ENCODE measurements at regions not wholly inside any gene's neighbourhood (a gene's known extent, or its start where the extent isn't known, plus 50 kb on each side); places are given as distances from the start of the nearest gene placed in this dataset.
A peak's percentile ranks its signal among the peaks of the same experiment; 100 is the strongest.
"Not testable (repeated sequence)": the region's sequence is repeated elsewhere in the genome, so short reads cannot be mapped to it uniquely, and the experiment has no call there.

DNA sequence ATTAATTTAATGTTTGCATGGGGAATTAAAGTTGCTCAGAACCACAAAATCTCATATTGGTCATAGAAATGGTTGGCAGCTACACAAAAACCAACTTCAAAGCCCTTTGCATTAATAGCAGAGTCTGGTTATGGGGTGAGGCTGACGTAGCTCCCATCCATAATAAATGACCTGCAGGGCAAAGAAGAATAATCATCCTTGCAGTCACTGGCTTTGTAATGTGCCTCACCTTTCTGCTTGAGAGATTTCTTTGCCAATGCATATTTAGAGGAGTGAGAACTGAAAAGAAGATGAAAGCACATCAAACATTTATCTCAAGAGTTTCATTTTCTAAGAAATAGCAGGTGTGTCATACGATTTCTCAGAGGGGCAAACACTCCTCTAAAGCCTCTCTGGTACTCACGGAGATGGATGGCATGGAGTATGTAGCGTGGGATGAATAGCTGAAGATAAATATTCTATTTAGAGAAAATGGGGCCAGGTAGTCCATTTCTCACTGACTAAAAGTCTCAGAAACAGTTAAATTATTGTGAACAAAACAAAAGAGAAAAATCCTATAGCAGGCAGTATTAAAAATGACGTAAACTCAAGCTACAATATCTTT lies 1491.9 kb downstream of the FAM181B start:
- peak; percentile 25 for DNase-seq

DNA sequence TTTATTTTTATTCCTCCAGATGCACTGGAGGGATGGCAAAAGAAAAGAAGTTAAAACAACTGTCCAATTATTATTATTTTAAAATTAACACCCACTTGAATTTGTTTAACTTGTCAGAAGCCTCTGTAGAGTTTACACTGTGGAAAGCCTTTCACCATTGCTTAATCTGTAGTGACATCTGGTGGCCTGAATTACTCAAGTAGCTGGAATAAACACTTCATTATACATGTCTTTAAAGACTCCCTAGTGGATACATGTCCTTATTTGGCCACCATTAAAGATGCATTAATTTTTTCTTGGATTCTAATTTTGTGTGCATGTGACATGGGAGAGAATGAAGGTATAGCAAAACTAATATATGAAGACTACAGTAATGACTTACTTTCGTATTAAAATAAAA lies 1496.5 kb downstream of the FAM181B start:
- DNase-seq: peak; percentile 53

DNA sequence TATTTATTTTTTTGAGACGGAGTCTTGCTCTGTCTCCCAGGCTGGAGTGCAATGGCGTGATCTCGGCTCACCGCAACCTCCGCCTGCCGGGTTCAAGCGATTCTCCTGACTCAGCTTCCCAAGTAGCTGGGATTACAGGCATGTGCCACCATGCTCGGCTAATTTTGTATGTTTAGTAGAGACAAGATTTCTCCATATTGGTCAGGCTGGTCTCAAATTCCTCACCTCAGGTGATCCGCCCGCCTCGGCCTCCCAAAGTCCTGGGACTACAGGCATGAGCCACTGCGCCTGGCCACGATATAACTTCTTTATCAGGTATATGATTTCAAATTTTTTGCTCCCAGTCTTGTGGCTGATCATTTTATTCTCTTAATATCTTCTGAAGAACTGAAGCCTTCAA lies 1506.3 kb downstream of the FAM181B start:
- DNase-seq: not testable (repeated sequence)

DNA sequence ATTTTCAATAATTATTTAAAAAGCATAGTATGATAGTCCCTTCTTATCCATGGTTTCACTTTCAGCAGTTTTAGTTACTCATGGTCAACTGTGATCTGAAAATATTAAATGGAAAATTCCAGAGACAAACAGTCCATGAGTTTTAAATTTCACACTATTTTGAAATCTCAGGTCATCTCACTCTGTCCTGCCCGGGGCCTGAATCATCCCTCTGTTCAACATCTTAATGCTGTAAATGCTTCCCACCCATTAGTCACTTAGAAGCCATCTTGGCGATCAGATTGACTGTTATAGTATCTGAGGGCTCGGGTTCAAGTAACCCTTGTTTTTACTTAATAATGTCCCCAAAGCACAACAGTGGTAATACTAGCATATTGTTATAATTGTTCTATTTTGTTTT lies 1509.3 kb downstream of the FAM181B start:
- DNase-seq: no peak

DNA sequence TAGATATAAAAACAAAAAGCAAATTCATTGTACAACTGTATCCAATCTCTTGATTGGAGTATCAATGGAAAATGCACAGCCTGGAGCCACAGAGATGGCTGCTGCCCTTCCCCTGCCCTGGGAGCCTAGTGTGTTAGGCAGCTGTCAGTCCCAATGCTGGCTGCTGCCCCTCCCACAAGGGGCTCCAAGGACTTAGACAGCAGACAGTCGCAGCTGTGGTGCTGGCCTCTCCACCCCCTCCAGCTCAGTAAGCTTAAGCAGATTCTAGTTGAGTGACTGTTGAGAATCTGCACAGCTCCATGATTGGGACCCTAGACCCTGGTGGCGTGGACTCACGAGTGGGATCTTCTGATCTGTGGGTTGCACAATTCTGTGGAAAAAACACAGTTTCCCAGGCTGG lies 1511.2 kb downstream of the FAM181B start:
- peak; percentile 3 for DNase-seq

DNA sequence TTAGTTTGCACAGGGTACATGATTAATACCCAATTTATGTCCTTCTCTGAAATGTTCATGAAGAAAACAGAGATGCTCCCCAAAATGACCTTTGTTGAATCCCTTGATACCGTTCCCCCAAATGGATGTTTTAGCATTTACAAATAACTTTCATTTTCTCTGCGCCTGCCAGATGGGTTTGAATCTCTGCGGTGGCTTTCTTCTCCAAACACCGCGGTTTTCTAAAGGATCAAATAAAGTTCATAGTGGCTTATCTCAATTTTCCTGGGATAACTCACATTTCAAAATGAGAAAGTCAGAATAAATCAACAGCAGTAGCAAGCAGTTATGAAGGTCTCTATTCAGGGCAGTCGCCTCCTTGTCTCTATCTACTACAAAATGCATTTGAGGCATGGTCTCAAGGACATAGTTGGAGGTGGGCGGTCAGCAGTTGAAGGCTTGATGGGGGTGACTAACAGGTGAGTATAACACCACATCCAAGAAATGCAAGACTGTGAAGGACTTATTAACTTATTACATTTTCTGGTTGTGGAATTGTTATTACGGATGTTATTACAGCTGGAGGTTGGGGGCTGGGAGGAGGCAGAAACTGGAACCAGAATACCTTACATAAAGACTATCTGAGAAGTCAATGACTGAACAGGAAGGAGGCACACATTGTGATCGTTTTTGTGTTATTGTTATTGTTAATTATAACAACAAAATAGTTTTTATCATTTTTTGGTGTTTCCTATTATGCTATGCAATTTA lies 1513.3 kb downstream of the FAM181B start:
- no peak for DNase-seq

DNA sequence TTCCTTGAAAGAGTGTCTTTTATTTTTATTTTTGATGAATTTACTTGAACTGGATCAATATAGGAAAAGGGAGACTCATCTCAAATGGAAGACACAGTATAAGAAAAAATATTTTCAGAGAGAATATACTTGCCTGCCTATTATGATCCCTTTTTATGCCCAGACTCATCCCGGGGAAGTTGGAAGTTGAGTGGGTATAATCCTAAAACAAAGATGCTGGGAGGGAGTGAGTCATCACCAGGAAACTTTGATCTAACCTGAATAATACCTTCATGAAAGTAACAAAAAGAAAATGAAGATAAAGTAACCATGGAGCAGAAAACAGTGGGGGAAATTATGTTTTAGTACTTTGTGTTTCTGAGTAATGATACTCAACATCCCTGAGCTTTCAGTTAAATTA lies 1514.0 kb downstream of the FAM181B start:
- no peak for DNase-seq

DNA sequence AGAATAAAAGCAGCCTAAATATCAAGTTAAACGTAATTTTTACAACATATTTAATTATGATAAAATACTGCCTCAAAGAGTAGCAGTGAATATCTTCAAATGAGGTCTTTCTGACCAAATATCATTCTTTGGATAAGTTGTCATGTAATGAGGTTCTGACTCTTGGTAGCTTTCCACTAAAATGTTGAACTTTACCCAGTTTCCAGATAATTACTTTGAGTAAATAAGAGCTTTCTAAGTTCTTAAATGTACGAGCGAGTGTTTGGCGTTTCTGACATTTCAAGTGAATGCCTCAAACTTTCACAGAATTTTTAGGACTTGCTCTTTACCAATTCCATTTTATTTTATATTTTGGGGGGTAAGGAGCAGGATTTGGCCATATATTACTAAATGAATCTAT lies 1515.2 kb downstream of the FAM181B start:
- no peak for DNase-seq

DNA sequence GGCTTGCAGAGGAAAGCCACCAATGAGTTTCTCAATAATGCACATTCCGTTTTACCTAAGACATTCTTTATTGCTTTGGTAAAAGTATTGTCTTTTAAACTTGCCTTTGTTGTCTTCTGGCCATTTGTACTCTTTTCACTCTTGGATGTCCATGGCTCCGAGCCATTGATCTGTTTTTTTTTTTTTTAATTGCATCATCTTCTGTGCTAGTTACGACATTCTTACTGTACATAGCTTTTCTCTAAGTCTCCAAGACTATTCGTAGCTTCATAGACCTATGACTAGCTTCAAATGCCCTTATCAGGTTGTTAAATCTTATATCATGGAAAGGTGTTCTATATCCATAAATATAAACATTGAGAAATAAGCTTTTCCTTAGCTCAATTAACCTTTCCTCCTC lies 1522.6 kb downstream of the FAM181B start:
- DNase-seq: no peak

DNA sequence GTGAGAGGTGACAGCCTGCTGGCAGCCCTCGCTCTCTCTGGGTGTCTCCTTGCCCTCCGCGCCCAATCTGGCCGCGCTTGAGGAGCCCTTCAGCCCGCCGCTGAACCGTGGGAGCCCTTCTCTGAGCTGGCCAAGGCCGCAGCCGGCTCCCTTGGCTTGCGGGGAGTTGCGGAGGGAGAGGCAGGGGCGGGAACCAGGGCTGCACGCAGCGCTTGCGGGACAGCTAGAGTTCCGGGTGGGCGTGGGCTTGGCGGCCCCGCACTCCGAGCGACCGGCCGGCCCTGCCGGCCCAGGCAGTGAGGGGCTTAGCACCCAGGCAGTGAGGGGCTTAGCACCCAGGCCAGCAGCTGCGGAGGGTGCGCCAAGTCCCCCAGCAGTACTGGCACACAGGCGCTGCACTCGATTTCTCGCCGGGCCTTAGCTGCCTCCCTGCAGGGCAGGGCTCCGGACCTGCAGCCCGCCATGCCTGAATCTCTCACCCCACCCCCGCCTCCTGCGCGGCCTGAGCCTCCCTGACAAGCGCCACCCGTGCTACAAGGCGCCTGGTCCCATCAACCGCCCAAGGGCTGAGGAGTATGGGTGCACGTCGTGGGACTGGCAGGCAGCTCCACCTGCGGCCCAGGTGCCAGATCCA lies 1526.1 kb downstream of the FAM181B start:
- no peak for DNase-seq

DNA sequence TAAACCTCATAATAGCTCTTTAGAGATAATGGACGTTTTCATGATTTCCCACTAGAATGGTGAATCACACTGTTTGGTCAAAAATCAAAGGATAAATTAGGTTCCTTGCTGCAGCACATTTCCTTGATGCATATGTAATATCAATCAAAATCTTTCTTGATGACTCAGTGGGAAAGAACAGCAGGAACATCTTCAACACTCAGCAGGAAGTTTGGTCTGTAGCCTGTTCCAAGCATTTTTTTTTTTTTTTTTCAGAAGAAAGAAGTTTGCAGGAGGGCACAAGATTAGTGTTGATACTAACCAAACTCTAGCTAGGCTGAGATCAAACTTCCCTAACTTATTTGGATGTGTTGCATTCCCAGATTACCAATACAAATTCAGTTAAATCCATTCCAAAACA lies 1529.8 kb downstream of the FAM181B start:
- DNase-seq: no peak

DNA sequence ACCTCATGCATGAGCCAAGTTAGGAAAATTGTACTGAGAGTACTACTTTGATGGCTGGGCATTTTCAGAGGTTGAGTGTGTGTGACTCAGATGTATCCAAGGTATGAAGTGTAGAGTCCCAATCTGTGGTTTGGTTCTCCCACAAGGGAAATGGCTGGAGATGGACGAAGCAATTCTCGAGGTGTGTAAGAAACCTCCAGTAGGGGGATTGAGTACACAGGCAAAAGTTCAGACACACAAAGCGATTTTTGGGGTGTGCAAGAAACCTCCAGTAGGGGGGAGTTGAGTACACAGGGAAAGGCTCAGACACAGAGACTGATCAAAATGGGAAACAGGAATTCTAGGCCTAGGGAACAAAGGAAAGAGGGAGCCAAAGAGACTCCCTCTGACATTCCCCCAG lies 1536.3 kb downstream of the FAM181B start:
- DNase-seq: no peak

DNA sequence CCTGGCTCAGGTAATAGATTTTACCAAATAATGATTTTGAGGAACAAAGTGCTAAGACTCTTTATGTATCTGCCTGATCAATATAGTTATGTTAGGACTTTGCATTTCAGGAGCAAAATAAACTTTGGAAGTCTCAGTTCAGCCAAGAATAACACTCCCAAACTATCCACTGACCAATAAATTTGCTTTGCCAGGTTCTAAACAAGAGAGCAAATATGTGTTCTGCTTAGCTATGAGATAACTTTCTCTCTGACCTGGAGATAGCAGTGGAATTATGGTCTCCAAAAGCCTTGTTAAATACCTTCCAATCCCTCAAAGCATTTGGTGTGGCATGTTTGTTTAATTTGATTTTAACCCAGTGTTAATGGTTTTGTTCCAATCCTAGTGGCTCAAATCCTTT lies 1541.1 kb downstream of the FAM181B start:
- no peak for DNase-seq

DNA sequence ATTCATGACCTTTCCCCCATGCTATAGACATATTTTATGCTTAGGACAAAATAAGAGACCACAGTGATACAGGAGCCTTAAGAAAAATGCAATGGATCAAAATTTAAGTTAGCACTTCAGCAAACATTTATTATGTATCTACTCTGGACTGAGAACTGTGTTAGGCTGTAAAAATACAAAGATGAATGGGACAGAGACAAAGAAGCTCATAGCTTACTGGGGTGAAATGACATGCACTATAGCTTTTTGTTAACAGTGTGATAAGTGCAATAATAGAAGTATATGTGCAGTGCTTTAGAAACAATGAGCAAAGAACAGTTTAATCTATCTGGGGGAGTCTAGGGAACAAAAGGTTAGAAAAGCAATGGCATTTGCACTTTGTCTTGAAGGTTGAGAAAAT lies 1543.1 kb downstream of the FAM181B start:
- DNase-seq: no peak

DNA sequence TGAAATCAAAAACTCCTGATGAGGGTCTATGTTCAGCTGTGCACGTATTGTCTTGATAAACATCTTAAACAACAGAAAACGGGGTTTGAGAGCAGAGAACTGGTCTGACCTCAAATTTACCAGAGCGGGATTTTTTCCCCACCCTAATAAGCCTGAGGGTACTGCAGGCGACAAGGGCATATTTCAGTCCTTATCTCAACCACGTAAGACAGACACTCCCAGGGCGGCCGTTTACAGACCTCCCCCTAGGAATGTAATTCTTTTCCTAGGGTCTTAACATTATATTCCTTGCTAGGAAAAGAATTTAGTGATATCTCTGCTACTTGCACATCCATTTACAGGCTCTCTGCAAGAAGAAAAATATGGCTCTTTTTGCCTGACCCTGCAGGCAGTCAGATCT lies 1546.6 kb downstream of the FAM181B start:
- DNase-seq: not testable (repeated sequence)

DNA sequence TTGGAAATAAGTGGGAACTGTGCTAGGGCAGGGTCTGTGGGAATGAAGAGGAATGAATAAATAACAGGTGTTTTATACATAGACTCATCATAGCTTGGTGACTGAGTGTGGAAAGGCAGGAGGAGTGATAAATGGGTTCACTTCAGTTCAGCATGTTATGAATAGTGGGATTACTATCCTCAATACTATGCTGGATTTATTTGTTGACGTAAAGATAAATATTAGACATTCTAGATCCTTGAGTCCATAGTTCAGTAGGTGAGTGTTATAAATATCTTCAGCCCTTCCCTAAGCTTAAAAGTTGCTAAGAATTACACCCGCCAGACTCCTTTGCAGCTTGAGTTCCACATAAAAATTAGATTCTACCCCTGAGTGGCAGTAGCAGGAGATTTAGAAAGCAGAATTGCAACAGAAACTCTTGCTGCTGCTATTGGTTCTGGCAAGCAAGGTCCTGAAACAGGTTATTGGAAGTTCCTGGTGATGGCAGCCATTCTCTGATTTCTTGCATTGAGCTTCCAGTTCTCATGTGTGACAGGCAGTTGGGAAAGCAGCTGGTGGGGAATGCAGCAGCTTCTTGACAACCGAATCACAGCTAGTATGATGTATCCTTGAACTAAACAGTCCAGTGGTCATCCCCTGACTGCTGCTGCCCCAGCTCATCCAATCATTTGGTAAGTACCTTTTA lies 1558.9 kb downstream of the FAM181B start:
- DNase-seq: no peak

DNA sequence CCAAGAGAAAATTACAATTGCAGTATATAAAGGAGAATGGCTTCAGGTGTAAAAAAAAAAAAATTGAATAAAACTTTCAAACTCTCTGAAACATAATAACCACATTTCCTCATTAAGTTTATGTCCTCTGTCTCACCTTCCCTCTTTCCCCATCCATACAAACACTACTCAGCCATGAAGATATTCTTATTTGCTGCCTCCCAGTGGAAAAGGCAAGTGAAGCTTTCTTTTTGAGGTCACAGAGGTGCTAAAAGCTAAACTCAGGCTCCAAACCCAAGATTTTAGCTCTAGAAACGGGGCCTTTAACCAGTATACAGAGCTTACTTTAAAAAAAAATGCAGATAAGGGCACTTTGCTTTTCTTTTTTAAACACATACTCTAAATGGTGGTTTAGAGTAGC lies 1568.5 kb downstream of the FAM181B start:
- DNase-seq: peak; percentile 22

DNA sequence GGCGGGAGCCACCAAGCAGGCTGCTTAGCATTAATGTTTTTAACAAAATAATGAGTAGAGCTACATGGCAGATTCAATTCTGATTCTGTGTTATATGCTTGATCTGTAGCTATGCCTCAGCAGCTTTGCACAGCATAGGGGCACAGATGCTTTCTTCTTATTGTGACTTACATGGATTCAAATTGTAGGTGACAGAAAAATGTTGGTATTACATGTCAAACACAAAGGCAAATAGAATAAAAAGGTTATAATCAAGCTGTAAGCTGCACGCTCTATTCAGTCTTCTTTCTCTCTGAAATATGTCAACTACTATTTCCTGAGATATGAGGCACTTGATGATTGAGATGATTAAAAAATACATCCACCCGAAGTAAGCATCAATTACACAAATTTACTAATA lies 1573.8 kb downstream of the FAM181B start:
- no peak for DNase-seq

DNA sequence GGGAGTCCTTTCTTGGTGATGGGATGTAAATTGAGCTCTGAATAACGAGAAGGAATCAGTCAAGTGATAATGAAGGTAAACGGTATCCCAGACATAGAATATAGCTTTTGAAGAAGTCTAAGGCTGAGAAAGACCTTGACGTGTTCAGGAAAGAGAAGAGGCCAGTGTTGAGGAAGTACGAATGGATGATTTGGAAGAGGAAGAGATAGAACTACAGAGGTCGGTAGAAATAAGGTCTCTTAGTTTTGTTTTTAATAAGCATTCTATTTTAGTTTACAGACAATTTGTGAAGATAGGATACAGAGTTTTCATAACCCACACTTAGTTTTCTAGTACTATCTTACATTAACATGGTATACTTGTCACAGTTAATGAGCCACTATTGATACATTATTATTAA lies 1598.1 kb downstream of the FAM181B start:
- DNase-seq: no peak

DNA sequence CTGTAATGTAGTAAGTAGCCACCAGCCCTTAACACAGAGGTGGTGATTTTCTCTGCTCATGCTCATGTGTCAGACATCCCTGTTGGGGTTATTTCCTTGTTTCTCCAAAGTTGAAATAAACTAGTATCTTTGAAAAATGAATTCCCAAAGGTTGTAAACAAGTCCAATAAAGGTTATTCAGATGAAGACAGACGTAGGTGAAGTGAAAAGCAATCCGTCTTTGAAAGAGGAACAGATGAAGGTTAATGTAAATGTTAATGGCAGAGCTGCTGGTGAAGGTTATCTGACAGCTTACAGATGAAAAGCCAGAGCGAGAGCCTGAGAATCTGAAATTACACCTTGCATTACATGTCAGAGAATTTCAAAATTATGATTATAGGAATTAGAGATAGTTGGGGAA lies 1604.0 kb downstream of the FAM181B start:
- no peak for DNase-seq

DNA sequence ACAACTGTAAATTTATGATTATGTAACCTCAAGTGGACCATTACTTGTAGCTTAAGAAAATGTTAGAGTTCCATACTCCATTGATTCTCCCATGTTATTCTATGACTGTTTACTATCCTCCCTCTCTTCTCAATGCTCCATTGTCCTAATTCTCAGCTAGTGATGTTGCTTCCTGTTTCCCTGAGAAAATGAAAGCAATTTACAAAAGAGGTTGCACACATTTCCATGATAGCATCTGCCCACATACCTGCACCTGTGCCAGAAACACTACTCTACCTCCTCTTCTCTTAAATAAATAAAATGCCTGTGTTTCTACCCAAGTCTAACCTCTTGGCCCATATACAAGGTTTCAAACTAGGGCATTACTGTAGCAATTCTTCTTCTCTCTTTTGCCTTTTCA lies 1620.9 kb downstream of the FAM181B start:
- DNase-seq: no peak

DNA sequence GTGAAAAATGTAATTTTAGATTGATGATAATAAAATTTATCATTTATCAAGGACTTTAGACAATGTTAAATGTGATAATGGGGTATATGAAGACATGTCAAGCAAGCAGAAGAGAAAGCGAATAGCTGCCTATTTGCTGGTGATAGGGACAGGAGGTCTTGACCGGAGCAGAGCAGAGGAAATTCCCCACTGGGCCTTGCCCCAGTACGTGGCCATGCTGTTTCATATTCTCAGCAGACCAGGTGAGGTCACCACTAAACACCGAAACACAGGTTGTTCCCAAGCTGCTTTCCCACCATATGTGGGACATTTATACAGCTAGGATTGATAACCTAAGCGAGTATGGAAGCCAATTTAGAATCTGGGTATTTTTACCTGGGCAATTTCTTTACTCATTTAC lies 1629.6 kb downstream of the FAM181B start:
- DNase-seq: no peak

DNA sequence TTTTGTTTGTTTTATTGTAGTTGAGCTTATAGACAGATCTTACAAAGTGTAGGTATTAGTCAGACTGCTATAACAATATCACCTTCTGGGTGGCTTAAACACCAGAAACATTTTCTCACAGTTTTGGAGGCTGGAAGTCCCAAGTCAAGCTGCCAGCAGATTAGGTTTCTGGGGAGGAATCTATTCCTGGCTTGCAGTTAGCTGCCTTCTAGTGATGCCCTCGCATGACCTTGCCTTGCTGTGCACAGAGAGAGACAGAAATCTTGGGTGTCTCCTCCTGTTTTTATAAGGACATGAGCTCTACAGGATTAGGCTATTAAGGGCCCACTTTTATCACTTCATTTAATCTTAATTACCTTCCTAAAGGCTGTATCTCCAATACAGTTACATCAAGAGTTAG lies 1635.2 kb downstream of the FAM181B start:
- DNase-seq: no peak

DNA sequence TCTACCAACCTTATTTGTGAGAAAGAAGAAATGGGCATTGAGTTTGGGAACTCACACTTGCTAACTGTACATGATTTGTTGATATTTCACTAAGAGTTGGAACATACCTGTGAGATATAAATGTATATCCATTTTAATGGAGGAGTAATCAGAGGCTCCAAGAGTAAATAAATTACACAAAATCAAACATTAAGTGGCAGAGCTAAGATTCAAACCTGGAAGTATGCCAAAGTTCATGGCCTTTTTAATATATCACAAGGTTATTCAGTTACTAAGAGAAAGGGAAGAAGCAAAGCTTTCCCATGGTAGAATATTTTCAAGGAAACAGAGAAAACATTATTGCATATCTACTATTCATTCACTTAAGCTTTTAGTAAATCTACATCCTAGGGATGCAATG lies 1641.1 kb downstream of the FAM181B start:
- DNase-seq: no peak

All from retina (tissue), 1 donor.